ENCODE measurements at regions not wholly inside any gene's neighbourhood (a gene's known extent, or its start where the extent isn't known, plus 50 kb on each side); places are given as distances from the start of the nearest gene placed in this dataset.
"Not testable (repeated sequence)": the region's sequence is repeated elsewhere in the genome, so short reads cannot be mapped to it uniquely, and the experiment has no call there.

GRCh38 chr11:47928426-47928825, 51.9 kb upstream of the PTPRJ start:
- peak overlapping the region; percentile 56 for H3K4me3 Mint-ChIP-seq
- peak overlapping the region; percentile 66 for H3K27ac Mint-ChIP-seq
- H3K27me3 Mint-ChIP-seq, result no peaks in the 10 kb centered on the region
- DNase-seq (ENCODE audit: low spot score in 2 of 2) (no peak), ATAC-seq (ENCODE audit: low read depth) (peak; percentile 50)
- no peaks in the 10 kb centered on the region for H3K9me3 Mint-ChIP-seq
- peaks cover 30% of the 10 kb centered on the region for H3K4me1 Mint-ChIP-seq
- H3K36me3 Mint-ChIP-seq, result no peaks in the 10 kb centered on the region

GRCh38 chr11:47924184-47924691, 56.1 kb upstream of the PTPRJ start:
- DNase-seq (ENCODE audit: low spot score in 2 of 2) (no peak), ATAC-seq (ENCODE audit: low read depth) (no peak)
- H3K36me3 Mint-ChIP-seq, result no peaks in the 10 kb centered on the region
- H3K9me3 Mint-ChIP-seq, result no peaks in the 10 kb centered on the region
- H3K27me3 Mint-ChIP-seq, result no peaks in the 10 kb centered on the region
- H3K27ac Mint-ChIP-seq, result peak overlapping the region; percentile 79
- H3K4me1 Mint-ChIP-seq, result peaks cover 47% of the 10 kb centered on the region
- peak overlapping the region; percentile 33 for H3K4me3 Mint-ChIP-seq

GRCh38 chr11:47923667-47924066, 56.7 kb upstream of the PTPRJ start:
- peaks cover 49% of the 10 kb centered on the region for H3K4me1 Mint-ChIP-seq
- H3K36me3 Mint-ChIP-seq, result no peaks in the 10 kb centered on the region
- ATAC-seq (ENCODE audit: low read depth), result no peak
- no peak for DNase-seq (ENCODE audit: low spot score in 2 of 2)
- no peaks in the 10 kb centered on the region for H3K9me3 Mint-ChIP-seq
- H3K4me3 Mint-ChIP-seq, result no peak overlapping the region
- peak overlapping the region; percentile 93 for H3K27ac Mint-ChIP-seq
- no peaks in the 10 kb centered on the region for H3K27me3 Mint-ChIP-seq

- not testable (repeated sequence) for DNase-seq (ENCODE audit: low spot score in 2 of 2); H3K27me3 Mint-ChIP-seq; H3K9me3 Mint-ChIP-seq; H3K36me3 Mint-ChIP-seq; ATAC-seq (ENCODE audit: low read depth)
- Mint-ChIP-seq H3K27ac (peak overlapping the region; percentile 99), H3K4me3 (peak overlapping the region; percentile 22), H3K4me1 (peaks cover 54% of the 10 kb centered on the region)
Observed at GRCh38 chr11:47921080-47921555, 59.2 kb upstream of the PTPRJ start.

- Mint-ChIP-seq H3K27me3 (no peaks in the 10 kb centered on the region), H3K4me1 (peaks cover 61% of the 10 kb centered on the region), H3K4me3 (peak overlapping the region; percentile 56), H3K9me3 (no peaks in the 10 kb centered on the region), H3K27ac (peak overlapping the region; percentile 99), H3K36me3 (no peaks in the 10 kb centered on the region)
- no peak for ATAC-seq (ENCODE audit: low read depth)
- no peak for DNase-seq (ENCODE audit: low spot score in 2 of 2)
Observed at GRCh38 chr11:47918882-47919495, 61.4 kb upstream of the PTPRJ start.

- H3K9me3 Mint-ChIP-seq, result no peaks in the 10 kb centered on the region
- peak overlapping the region; percentile 99 for H3K27ac Mint-ChIP-seq
- H3K36me3 Mint-ChIP-seq, result no peaks in the 10 kb centered on the region
- peak overlapping the region; percentile 56 for H3K4me3 Mint-ChIP-seq
- peaks cover 68% of the 10 kb centered on the region for H3K4me1 Mint-ChIP-seq
- ATAC-seq (ENCODE audit: low read depth) (peak; percentile 8), DNase-seq (ENCODE audit: low spot score in 2 of 2) (no peak)
- peaks cover under 1% of the 10 kb centered on the region for H3K27me3 Mint-ChIP-seq
Observed at GRCh38 chr11:47918370-47918690, 62.0 kb upstream of the PTPRJ start.

GRCh38 chr11:47917599-47918369, 62.6 kb upstream of the PTPRJ start:
- Mint-ChIP-seq H3K4me3 (peak overlapping the region; percentile 60), H3K27ac (peak overlapping the region; percentile 99), H3K9me3 (no peaks in the 10 kb centered on the region), H3K4me1 (peaks cover 66% of the 10 kb centered on the region), H3K36me3 (no peaks in the 10 kb centered on the region), H3K27me3 (peaks cover 1% of the 10 kb centered on the region)
- ATAC-seq (ENCODE audit: low read depth) (peak; percentile 83), DNase-seq (ENCODE audit: low spot score in 2 of 2) (peak; percentile 68 to 85)

- H3K27me3 Mint-ChIP-seq, result peaks cover 1% of the 10 kb centered on the region
- H3K4me1 Mint-ChIP-seq, result peaks cover 70% of the 10 kb centered on the region
- peak overlapping the region; percentile 99 for H3K27ac Mint-ChIP-seq
- ATAC-seq (ENCODE audit: low read depth) (no peak), DNase-seq (ENCODE audit: low spot score in 2 of 2) (no peak)
- H3K9me3 Mint-ChIP-seq, result no peaks in the 10 kb centered on the region
- no peak overlapping the region for H3K4me3 Mint-ChIP-seq
- H3K36me3 Mint-ChIP-seq, result no peaks in the 10 kb centered on the region
Observed at GRCh38 chr11:47916361-47916841, 64.0 kb upstream of the PTPRJ start.

- Mint-ChIP-seq H3K4me1 (peaks cover 66% of the 10 kb centered on the region), H3K9me3 (no peaks in the 10 kb centered on the region), H3K27ac (peak overlapping the region; percentile 99), H3K27me3 (peaks cover 1% of the 10 kb centered on the region), H3K36me3 (no peaks in the 10 kb centered on the region), H3K4me3 (peak overlapping the region; percentile 30)
- no peak for DNase-seq (ENCODE audit: low spot score in 2 of 2)
- no peak for ATAC-seq (ENCODE audit: low read depth)
Observed at GRCh38 chr11:47915783-47916182, 64.6 kb upstream of the PTPRJ start.

GRCh38 chr11:47915374-47915773, 65.0 kb upstream of the PTPRJ start:
- DNase-seq (ENCODE audit: low spot score in 2 of 2) (no peak), ATAC-seq (ENCODE audit: low read depth) (no peak)
- no peaks in the 10 kb centered on the region for H3K36me3 Mint-ChIP-seq
- no peaks in the 10 kb centered on the region for H3K9me3 Mint-ChIP-seq
- peak overlapping the region; percentile 99 for H3K27ac Mint-ChIP-seq
- H3K27me3 Mint-ChIP-seq, result peaks cover 1% of the 10 kb centered on the region
- H3K4me1 Mint-ChIP-seq, result peaks cover 62% of the 10 kb centered on the region
- peak overlapping the region; percentile 30 for H3K4me3 Mint-ChIP-seq

- Mint-ChIP-seq H3K27me3 (peaks cover 1% of the 10 kb centered on the region), H3K36me3 (no peaks in the 10 kb centered on the region), H3K4me1 (peaks cover 57% of the 10 kb centered on the region), H3K9me3 (no peaks in the 10 kb centered on the region), H3K4me3 (no peak overlapping the region), H3K27ac (peak overlapping the region; percentile 99)
- DNase-seq (ENCODE audit: low spot score in 2 of 2) (no peak), ATAC-seq (ENCODE audit: low read depth) (no peak)
Observed at GRCh38 chr11:47914743-47915142, 65.6 kb upstream of the PTPRJ start.

- Mint-ChIP-seq H3K4me1 (peaks cover 47% of the 10 kb centered on the region), H3K27me3 (peaks cover 1% of the 10 kb centered on the region), H3K4me3 (no peak overlapping the region), H3K27ac (peak overlapping the region; percentile 81), H3K36me3 (no peaks in the 10 kb centered on the region), H3K9me3 (no peaks in the 10 kb centered on the region)
- DNase-seq (ENCODE audit: low spot score in 2 of 2) (no peak), ATAC-seq (ENCODE audit: low read depth) (peak; percentile 4)
Observed at GRCh38 chr11:47913529-47914244, 65.5 kb upstream of the NUP160 start.

- Mint-ChIP-seq H3K36me3 (no peaks in the 10 kb centered on the region), H3K4me3 (no peak overlapping the region), H3K27me3 (peaks cover 1% of the 10 kb centered on the region), H3K4me1 (peaks cover 44% of the 10 kb centered on the region), H3K27ac (peak overlapping the region; percentile 81), H3K9me3 (no peaks in the 10 kb centered on the region)
- ATAC-seq (ENCODE audit: low read depth) (no peak), DNase-seq (ENCODE audit: low spot score in 2 of 2) (no peak)
Observed at GRCh38 chr11:47912843-47913437, 64.8 kb upstream of the NUP160 start.

All from memory B cell (primary cell).